ENCODE measurements at regions not wholly inside any gene's neighbourhood (a gene's known extent, or its start where the extent isn't known, plus 50 kb on each side); places are given as distances from the start of the nearest gene placed in this dataset.

DNA sequence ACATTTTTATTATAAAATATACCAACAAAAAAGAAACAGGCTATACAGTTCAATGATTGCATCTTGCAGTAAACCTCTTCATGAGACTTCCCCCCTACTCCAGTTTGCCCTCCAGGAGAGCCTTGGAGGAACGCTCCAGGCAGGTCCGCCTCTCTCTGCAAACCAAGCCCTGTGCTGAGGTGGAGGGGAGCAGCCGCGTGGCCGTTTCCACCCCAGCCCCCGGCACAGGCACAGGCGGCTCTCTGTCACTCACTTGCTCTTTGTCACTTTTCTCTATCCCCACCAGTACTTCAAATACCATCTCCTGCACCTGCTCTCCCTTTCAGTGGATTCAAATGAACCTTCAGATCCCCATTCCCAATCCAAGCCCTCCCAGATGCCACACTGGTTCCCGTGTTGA is 479.9 kb downstream of the OCA2 start:
- no peaks in the 10 kb centered on the region for H3K36me3 ChIP-seq

DNA sequence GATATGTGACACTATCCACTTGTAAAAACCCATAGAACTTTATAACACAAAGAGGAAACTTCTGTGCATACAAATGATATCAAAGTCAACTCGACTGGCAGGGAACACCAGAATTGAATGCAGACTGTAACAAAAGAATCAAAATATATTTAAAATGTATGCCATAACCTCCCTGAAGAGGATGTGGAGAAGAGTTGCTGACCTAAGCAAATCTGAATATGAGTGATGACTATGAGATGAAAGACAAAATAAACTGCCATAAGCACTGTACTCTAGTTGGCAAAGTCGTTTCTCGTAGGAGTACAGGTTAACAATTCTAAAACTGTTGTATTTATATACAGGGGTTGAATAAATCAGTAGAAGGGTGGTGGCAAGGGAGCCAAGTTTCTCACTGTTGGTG is 482.1 kb downstream of the OCA2 start:
- Histone ChIP-seq H3K27ac (no peak overlapping the region), H3K36me3 (no peaks in the 10 kb centered on the region), H3K9me3 (no peaks in the 10 kb centered on the region), H3K4me3 (no peak overlapping the region), H3K27me3 (no peaks in the 10 kb centered on the region), H3K4me1 (no peaks in the 10 kb centered on the region)
- intact Hi-C loops (cut with DNase I): no loop called here
- no peak for DNase-seq
- TF ChIP-seq POLR2A (IDR thresholded peaks at IDR 0.05): no peak
- TF ChIP-seq, protein P1, sequence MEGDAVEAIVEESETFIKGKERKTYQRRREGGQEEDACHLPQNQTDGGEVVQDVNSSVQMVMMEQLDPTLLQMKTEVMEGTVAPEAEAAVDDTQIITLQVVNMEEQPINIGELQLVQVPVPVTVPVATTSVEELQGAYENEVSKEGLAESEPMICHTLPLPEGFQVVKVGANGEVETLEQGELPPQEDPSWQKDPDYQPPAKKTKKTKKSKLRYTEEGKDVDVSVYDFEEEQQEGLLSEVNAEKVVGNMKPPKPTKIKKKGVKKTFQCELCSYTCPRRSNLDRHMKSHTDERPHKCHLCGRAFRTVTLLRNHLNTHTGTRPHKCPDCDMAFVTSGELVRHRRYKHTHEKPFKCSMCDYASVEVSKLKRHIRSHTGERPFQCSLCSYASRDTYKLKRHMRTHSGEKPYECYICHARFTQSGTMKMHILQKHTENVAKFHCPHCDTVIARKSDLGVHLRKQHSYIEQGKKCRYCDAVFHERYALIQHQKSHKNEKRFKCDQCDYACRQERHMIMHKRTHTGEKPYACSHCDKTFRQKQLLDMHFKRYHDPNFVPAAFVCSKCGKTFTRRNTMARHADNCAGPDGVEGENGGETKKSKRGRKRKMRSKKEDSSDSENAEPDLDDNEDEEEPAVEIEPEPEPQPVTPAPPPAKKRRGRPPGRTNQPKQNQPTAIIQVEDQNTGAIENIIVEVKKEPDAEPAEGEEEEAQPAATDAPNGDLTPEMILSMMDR (IDR thresholded peaks at IDR 0.05): no peak
- TF ChIP-seq POLR2AphosphoS5 (IDR thresholded peaks at IDR 0.05): no peak
- no peak for TF ChIP-seq EP300 (IDR thresholded peaks at IDR 0.05)
- 65 to 77% methylated on average over 3 of the region's 3 CpGs for WGBS, 2 donors

More for the DNA sequence above, 479.9 kb downstream of the OCA2 start:
- no peak overlapping the region for H3K4me3 ChIP-seq
- intact Hi-C loops (cut with DNase I): no loop called here
- H3K4me1 ChIP-seq: no peaks in the 10 kb centered on the region
- H3K27ac ChIP-seq: no peak overlapping the region
- no peak for DNase-seq
- H3K27me3 ChIP-seq: no peaks in the 10 kb centered on the region
- 84% methylated on average over 8 of the region's 8 CpGs for WGBS, 2 donors
- TF ChIP-seq, protein P1 (IDR thresholded peaks at IDR 0.05): no peak
- TF ChIP-seq POLR2A (IDR thresholded peaks at IDR 0.05): no peak
- TF ChIP-seq POLR2AphosphoS5 (IDR thresholded peaks at IDR 0.05): no peak
- TF ChIP-seq EP300 (IDR thresholded peaks at IDR 0.05): no peak
- H3K9me3 ChIP-seq: no peaks in the 10 kb centered on the region

DNA sequence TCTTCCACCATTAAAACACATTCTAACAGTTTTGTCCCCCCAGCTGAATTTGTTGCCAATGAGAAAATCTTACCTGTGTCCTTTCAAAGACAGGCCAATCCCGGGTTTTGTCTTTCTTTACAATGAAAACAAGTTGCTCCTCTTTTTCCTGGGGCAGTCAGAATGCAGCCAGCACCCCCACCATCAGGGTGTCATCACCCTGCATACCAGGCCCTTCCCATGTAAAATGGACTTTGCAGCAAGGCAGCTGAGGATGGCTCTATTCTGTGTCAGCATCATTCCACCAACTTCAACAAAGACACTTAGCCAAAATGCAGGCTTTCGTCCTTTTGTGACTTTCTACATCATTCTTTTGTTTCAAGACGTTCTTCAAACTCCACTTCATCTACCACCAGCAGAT is 490.9 kb downstream of the OCA2 start:
- Histone ChIP-seq H3K36me3 (no peaks in the 10 kb centered on the region), H3K27ac (no peak overlapping the region), H3K4me1 (no peaks in the 10 kb centered on the region), H3K4me3 (no peak overlapping the region), H3K27me3 (no peaks in the 10 kb centered on the region), H3K9me3 (peaks cover 0 to 4% (median 0%) of the 10 kb centered on the region in 4 donors)
- 47 to 66% methylated on average over 3 of the region's 3 CpGs for WGBS, 2 donors
- TF ChIP-seq, protein P1 (IDR thresholded peaks at IDR 0.05): no peak
- TF ChIP-seq POLR2A (IDR thresholded peaks at IDR 0.05) (no peak), POLR2AphosphoS5 (IDR thresholded peaks at IDR 0.05) (no peak)
- DNase-seq: no peak
- intact Hi-C loops (cut with DNase I): no loop called here

DNA sequence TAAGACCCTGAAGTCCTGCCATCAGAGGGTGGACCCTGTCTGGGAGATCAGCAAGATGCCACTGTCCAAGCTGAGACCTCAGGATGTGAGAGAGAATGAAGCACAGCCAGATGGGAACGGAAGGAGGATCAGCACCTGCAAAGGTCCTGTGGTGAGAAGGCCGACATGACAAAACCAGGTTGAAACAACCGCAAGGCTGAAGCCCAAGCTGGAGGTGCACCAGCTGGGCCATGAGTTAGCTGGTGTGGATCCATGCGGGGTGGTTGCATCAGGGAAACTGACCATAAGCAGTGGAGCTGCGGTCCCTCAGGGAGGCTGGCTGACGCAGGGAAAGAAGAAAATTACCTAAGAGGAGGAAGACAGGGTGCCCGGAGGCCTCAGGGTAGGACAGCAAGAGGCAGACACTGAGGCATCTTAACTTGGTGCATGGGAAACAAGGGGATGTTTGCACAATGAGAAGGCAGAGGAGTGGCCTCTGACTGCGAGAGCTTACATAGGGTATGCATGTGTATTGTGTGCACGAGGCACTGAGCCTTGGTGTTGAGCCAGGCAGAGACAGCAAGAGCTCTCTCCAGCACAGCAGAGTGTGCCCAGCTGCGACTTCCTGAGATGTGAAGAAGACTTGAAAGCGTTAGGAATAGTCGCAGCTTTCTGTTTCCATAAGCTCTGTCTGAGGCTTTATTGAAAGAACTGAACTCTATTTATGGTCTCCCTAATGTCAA is 497.7 kb downstream of the OCA2 start:
- no peaks in the 10 kb centered on the region for H3K27me3 ChIP-seq
- intact Hi-C loops (cut with DNase I): no loop called here
- peaks cover 0 to 3% (median under 1%) of the 10 kb centered on the region in 4 donors for H3K9me3 ChIP-seq
- no peaks in the 10 kb centered on the region for H3K36me3 ChIP-seq
- H3K4me1 ChIP-seq: no peaks in the 10 kb centered on the region
- WGBS, 2 donors: 62 to 70% methylated on average over 12 of the region's 12 CpGs
- no peak overlapping the region for H3K4me3 ChIP-seq
- TF ChIP-seq, protein P1 (IDR thresholded peaks at IDR 0.05): no peak
- no peak for TF ChIP-seq POLR2A (IDR thresholded peaks at IDR 0.05)
- TF ChIP-seq EP300 (IDR thresholded peaks at IDR 0.05): no peak
- no peak for TF ChIP-seq POLR2AphosphoS5 (IDR thresholded peaks at IDR 0.05)
- DNase-seq: no peak
- no peak overlapping the region for H3K27ac ChIP-seq

DNA sequence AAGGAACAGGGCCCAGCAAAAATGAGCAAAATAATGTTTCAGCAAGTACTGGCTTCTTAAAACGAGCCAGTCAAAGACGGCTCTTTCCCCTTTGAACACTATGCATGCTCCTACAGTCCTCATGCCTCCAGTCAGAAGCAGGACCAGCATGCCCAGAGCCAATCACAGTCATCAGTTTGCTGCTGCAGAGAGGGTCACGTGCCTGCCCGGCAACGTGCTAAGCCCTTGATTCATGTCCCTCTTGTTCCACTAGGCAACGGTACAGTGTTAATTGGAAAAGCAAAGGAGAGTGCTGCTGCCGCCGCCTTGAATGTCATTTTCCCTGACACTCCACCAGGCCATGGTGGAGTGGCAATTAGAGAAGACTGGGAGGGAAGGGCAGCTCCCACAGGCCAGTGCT is 500.1 kb downstream of the OCA2 start:
- peaks cover 0 to 4% (median 0%) of the 10 kb centered on the region in 4 donors for H3K9me3 ChIP-seq
- H3K4me3 ChIP-seq: no peak overlapping the region
- H3K4me1 ChIP-seq: no peaks in the 10 kb centered on the region
- WGBS, 2 donors: 83 to 85% methylated on average over 8 of the region's 8 CpGs
- no peak for TF ChIP-seq POLR2A (IDR thresholded peaks at IDR 0.05)
- no peak for TF ChIP-seq POLR2AphosphoS5 (IDR thresholded peaks at IDR 0.05)
- TF ChIP-seq, protein P1 (IDR thresholded peaks at IDR 0.05): no peak
- no peak for TF ChIP-seq EP300 (IDR thresholded peaks at IDR 0.05)
- no peaks in the 10 kb centered on the region for H3K36me3 ChIP-seq
- H3K27me3 ChIP-seq: no peaks in the 10 kb centered on the region
- intact Hi-C loops (cut with DNase I): no loop called here
- no peak overlapping the region for H3K27ac ChIP-seq
- no peak for DNase-seq
